Embryonic facial prominence (tissue), 1 donor: ENCODE measurements at regions not wholly inside any gene's neighbourhood (a gene's known extent, or its start where the extent isn't known, plus 50 kb on each side); places are given as distances from the start of the nearest gene placed in this dataset.

Experiments used
- DNase-seq: peaks from one replicate; pipeline ENCODE4 v3.0.0-alpha.2; 2016; ENCODE audit errors: extremely low spot score

DNA sequence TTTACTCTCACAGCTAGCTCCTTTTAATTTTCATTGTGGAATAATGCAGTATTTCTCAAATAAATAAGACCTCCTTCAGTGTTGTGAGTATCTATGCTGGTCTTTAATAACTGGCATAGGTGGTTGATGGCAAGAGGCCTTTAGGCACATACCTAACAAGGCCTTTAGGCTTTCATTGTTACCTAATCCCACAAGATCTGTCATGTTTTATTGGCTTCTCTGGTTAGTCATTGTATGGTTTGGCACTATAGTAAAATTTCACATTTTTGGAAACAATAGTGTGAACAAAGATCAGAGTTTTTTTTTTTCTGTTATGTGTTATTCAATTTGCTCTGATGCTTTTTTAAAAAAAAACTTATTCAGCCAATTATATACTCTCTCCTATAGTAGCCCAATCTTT, 89.8 kb upstream of the NEUROD1 start:
- DNase-seq: no peak

GRCh38 chr2:181771356-181771755, 91.0 kb upstream of the NEUROD1 start:
- DNase-seq: no peak

GRCh38 chr2:181772334-181772733, 92.0 kb upstream of the NEUROD1 start:
- DNase-seq: no peak

DNA sequence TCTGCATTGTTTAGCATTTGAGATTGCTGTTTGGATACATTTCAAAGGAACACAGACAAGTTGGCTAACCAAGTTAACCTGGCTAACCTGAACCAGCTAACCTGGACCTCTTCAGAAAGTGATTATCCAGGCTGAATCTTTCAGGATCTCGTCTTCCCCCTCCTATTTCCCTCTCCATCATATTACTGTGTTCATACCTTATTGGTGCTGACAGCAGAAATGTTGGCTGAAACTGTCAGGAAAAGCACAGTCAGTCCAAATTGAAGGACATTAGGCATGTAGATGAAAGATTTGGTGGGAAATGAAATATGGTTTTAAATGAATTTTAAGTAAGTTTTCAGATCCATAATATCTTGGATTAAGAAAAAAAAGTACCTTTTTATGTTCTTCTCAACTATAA, 92.5 kb upstream of the NEUROD1 start:
- no peak for DNase-seq

- no peak for DNase-seq
Measured at GRCh38 chr2:181774685-181775084, 94.4 kb upstream of the NEUROD1 start.

GRCh38 chr2:181776336-181776735, 96.0 kb upstream of the NEUROD1 start:
- DNase-seq: no peak

DNA sequence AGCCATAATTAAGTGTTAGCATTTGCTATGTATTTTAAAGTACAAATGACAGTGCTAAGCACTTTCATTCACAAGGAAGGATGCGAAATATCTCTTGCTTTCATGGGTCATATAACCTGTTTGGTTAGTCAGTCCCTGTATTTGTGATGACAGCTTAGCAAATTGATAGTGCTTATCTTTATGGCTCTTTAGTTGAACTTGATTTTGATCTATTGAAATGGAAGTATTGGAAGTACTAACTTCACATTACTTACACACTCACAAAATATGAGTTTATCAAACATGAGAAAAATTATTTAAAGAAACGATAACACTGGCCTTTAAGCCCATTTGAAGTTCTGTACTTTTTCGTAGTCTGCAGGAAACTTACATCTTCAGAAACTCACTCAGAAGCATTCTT, 97.4 kb upstream of the NEUROD1 start:
- no peak for DNase-seq

DNA sequence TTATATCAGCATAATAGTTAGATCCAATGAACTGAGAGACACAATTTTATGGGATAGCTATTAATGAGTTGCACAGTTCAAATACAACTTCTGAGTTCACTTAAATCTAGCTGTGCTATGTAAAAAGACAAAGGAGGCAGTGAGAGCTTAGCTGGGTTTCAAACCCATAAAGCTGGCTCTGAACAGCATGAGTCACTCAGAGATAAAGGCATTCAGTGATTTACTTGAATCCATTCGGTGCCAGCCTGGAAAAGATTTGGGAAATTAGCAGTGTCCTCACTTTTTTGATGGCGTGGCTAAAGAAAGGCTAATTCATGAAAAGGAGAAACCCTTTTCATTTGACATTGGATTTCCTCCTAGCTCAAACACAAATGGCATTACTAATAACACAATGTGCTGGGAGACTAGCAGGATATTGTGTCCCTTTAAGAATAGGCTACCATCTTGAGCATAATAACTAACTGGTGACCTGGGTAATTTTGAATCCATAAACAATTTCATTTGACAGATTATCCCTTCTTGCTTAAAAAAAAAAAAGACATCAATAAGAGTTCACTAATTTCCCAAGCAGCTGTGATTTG, 98.4 kb upstream of the NEUROD1 start:
- DNase-seq: no peak

- DNase-seq: no peak
Measured at GRCh38 chr2:181779288-181780021, 99.1 kb upstream of the NEUROD1 start.

DNA sequence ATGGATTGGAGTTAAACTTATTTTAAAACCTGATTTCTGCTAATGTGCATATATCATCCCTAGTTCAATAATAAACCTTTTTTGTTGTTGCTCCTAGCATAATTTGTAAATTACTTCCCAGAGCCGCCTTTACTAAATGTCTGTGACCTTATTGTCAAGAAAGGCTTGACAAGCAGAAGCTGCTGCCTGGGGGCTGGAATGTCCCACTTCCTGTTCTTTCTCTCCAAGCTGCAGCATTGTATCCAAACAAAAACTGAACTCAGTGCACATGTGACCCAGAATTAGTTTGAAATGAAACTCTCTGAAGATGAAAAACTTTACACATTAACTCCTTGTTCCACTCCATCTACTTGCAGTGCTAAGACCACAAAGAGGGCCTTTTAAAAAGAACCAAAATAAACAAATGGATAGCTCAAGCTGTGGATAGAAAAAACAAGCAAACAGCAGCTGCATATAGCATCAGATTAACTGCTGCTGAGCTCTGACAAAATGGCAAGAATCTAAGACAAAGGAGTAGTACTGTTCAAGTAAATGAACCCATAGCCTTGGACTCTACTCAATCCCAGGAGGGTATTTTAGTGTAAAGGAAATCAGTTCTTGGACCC, 99.8 kb upstream of the NEUROD1 start:
- no peak for DNase-seq

DNA sequence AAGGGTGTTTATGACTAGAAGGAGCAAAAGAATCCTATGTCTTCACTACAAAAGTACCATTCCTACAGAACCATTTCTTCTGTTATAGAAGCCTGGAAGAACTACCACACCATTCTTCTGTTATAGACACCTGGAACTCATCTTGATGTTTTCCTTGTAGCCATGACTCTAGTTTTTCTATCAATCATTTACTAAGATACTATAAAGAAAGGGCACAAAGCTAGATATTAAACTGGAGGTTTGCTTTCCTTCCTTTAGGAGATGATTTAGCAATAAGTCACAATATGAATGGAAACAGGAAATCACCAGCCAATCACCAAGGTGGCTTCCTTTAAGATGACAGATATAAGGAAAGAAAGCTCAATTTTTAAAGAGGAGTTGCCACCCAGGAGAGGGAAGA, 100.3 kb upstream of the NEUROD1 start:
- no peak for DNase-seq

- no peak for DNase-seq
Measured at GRCh38 chr2:181781078-181781786, 100.9 kb upstream of the NEUROD1 start.

DNA sequence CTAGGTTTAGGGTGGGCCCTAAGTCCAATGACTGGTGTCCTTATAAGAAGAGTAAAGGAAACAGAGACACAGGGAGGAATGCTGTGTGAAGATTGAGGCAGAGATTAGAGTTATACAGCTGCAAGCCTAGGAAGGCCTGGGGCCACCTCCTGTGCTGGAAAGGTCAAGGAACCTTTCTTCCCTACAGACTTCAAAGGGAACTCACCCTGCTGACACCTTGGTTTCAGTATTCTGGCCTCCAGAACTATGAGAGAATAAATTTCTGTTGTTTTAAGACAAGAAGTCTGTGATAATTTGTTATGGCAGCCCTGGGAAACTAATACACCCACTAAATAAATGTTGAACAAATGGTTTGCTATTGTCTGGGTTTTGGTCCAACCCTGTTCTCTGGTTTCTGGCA, 102.3 kb upstream of the NEUROD1 start:
- no peak for DNase-seq

GRCh38 chr2:181784556-181784955, 104.2 kb upstream of the NEUROD1 start:
- DNase-seq: no peak

- no peak for DNase-seq
Measured at GRCh38 chr2:181785691-181786344, 105.5 kb upstream of the NEUROD1 start.

GRCh38 chr2:181786371-181787228, 104.9 kb upstream of the ITPRID2 start:
- DNase-seq: no peak

DNA sequence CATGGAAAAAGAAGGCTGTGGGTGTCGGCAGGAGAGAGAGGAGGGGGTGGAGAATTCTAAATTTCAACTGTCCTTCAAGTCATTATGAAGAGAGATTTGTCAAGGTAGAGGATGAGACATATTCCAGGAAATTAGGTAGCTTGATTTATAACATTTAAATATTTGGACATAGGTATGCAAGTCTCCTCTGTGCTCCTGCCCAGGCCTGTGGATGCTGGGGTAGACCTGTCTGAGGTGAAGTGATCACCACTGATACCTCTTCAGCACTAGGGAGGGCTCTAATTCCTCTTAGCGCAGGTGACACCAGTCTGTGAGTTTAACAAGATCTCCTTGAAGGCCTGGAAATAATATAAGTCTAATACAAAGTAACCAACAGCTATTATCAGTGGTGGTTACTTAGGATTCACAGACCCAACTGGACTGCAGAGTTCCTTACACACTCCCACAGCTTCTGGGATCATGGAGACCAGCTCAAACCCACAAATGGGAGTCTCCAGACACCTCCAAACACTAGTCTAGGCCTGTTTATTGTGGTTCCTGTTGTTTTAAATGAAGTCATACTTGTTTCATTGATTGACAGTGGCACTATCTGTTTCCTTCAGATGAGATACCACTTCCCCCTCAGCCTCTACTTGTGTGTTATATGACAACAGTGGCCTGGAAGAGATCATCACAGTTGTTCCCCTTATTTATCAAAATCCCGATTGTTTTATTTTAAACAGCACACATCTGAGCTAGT, 104.1 kb upstream of the ITPRID2 start:
- DNase-seq: no peak

- DNase-seq: no peak
Measured at GRCh38 chr2:181788897-181789555, 102.5 kb upstream of the ITPRID2 start.

DNA sequence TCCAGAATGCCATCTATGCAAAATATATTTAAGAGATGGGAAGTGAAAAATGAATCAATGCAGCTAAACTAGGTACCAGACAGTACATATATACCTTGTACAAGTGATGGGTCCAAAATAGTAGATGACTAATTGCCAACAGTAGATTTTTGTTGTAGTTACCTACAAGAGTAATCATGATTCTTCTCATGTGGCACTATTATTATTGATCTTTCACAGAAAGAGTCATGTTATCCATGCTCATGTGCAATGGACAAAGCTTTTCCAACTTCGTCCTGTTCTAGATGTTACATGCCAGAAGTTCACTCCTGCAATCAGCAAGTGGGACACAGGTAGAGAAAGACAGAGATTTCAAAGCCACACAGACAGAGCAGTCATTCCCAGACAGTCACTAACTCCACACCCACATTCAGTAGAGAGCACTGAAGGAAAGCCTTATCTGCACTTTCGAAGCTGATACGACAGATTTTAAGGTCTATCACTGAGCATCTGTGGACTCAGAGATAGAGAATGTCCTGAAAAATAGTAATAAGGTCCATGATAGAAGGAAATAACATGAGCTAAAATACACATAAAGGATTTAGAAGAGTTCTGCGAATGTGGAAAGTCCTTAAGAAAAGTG, 101.6 kb upstream of the ITPRID2 start:
- DNase-seq: no peak
